Activated CD8-positive, alpha-beta T cell treated with anti-CD3 and anti-CD28 coated beads for 36 hours (primary cell): ENCODE measurements at regions not wholly inside any gene's neighbourhood (a gene's known extent, or its start where the extent isn't known, plus 50 kb on each side); places are given as distances from the start of the nearest gene placed in this dataset.
A peak's percentile ranks its signal among the peaks of the same experiment; 100 is the strongest.

Experiments
- ATAC-seq: fragments of 200-7000 bp; cut with Tn5 transposase; one replicate; pipeline ENCODE4 v1.10.0; 2021; ENCODE audit warnings: mild to moderate bottlenecking, moderate library complexity
- CTCF ChIA-PET: fragments of 350-600 bp; sonication (Branson Sonifier 250); formaldehyde crosslinking; loops from one replicate; lab custom pipeline; 2021; ENCODE audit warnings: antibody characterized with exemption; lab: Charles Lee
- POLR2A ChIA-PET: fragments of 350-600 bp; sonication (Branson Sonifier 250); formaldehyde crosslinking; loops from one replicate; lab custom pipeline; 2021; ENCODE audit warnings: antibody characterized with exemption; lab: Charles Lee
- DNase-seq: peaks from one replicate; pipeline ENCODE4 v3.0.0-alpha.2; 2020
- H3K27ac Mint-ChIP-seq: one replicate; pipeline ENCODE4 v1.8.0; 2021; ENCODE audit warnings: mild to moderate bottlenecking, mixed read lengths
- H3K27me3 Mint-ChIP-seq: one replicate; pipeline ENCODE4 v1.8.0; 2021; ENCODE audit warnings: mixed read lengths
- H3K36me3 Mint-ChIP-seq: one replicate; pipeline ENCODE4 v1.8.0; 2021; ENCODE audit warnings: low read depth, mixed read lengths
- H3K4me1 Mint-ChIP-seq: one replicate; pipeline ENCODE4 v1.8.0; 2021; ENCODE audit warnings: low read depth, mixed read lengths
- H3K4me3 Mint-ChIP-seq: one replicate; pipeline ENCODE4 v1.8.0; 2021; ENCODE audit warnings: mild to moderate bottlenecking, moderate library complexity, mixed read lengths
- H3K9me3 Mint-ChIP-seq: one replicate; pipeline ENCODE4 v1.8.0; 2021; ENCODE audit warnings: mixed read lengths
- CTCF ChIP-seq: fragments of 200-600 bp; IDR thresholded peaks from one replicate; pipeline ENCODE4 v1.8.0; 2022; ENCODE audit warnings: antibody characterized with exemption, mild to moderate bottlenecking
- intact Hi-C: fragments of 100-400 bp; cut with micrococcal nuclease; formaldehyde crosslinking; loops from one replicate; pipeline ENCODE4 v1.10.0; 2022

DNA sequence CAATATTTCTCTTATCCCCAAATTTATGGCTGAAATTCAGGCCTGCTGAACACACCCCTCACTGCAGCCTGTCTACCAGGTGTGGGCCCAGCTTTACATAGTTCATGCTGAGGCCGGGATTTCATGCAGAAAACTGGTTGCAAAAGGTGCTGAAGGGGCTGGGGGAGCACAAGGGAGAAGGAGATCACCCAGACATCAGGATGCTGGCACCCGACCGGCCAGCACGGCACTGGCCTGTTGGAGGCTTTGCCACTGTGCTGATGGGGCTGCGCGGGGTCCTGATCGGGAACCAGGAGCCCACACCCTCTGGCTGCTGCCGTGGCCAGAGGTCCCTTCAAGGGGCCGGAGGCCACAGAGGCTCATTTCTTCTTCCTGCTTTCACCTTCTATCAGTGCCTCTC is 177.9 kb upstream of the C2CD4B start:
- ATAC-seq (no peak), DNase-seq (no peak)
- no peaks in the 10 kb centered on the region for H3K36me3 Mint-ChIP-seq
- H3K4me3 Mint-ChIP-seq: no peak overlapping the region
- intact Hi-C loops: no loop called here
- peaks cover 2% of the 10 kb centered on the region for H3K9me3 Mint-ChIP-seq
- no peak for TF ChIP-seq CTCF
- POLR2A ChIA-PET: no interaction called here
- H3K4me1 Mint-ChIP-seq: peaks cover 4% of the 10 kb centered on the region
- H3K27ac Mint-ChIP-seq: no peak overlapping the region
- CTCF ChIA-PET: no interaction called here
- no peaks in the 10 kb centered on the region for H3K27me3 Mint-ChIP-seq

DNA sequence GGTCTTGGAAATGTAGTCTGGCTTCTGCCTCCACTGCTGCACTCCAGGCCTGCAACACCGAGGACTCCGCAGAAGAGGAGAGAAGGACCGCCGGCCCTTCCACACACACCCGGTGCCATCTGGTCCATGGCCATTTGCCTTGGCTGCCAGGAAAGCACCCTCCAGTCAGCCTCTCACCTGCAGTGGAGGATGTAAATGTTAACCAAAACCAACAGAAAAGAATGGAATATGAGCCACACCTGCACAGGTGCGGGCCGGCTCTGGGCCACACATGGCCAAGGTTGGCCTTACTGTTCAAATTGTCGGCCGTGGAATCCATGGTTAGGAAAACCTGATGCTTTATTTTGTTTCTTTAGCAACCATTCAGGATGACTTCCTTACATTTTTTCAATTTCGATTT is 178.3 kb upstream of the C2CD4B start:
- ChIA-PET CTCF (interaction anchor here (1.1 to 1.3 kb wide), 2 partner anchors 8 to 69 kb away, joined by 3 read pairs; no protein-coding TSS in a partner anchor), POLR2A (no interaction called here)
- no peak overlapping the region for H3K4me3 Mint-ChIP-seq
- no peaks in the 10 kb centered on the region for H3K27me3 Mint-ChIP-seq
- H3K9me3 Mint-ChIP-seq: peaks cover 2% of the 10 kb centered on the region
- intact Hi-C loops: no loop called here
- ATAC-seq: no peak
- H3K4me1 Mint-ChIP-seq: peaks cover 4% of the 10 kb centered on the region
- H3K36me3 Mint-ChIP-seq: no peaks in the 10 kb centered on the region
- H3K27ac Mint-ChIP-seq: no peak overlapping the region
- TF ChIP-seq CTCF: no peak
- no peak for DNase-seq

DNA sequence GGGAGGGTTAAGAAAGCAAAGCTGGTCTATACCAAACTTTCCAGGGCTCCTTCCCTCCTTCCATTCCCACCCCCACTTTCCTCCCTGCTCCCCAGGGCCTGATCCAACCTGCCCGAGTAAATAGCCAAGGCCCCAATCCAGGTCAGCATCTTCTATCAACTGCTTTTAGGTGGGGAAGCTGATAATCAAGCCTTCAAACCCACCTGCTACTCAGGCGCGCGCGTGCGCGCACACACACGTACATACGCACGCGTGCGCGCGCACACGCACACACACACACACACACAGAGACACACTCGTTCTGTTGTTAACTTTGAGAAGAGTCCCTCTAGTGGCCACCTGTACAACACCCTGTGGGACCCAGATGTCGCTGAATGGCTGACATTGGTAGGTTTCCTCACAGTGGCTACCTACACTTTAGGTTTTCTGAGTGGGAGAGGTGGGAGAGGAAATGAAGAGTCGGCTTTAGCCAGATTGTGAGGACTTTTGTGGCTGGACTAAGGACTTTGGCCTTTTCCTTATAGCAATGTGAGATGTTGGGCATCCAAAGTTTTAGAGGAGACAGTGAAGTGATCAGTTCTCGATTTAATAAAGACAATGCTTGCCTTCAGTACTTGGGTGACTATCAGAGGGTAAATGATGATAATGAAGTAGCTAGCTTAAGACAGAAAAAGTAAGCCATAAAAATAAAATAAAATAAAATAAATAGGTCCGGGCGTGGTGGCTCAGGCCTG is 179.9 kb upstream of the C2CD4B start:
- H3K27ac Mint-ChIP-seq: peak overlapping the region; percentile 74
- DNase-seq (peak; percentile 88), ATAC-seq (peak; percentile 97)
- H3K4me3 Mint-ChIP-seq: peak overlapping the region; percentile 66
- TF ChIP-seq CTCF: peak; percentile 68
- ChIA-PET POLR2A (interaction anchor here (0.6 kb wide), 1 partner anchor 23 kb away, joined by 3 read pairs; no protein-coding TSS in a partner anchor), CTCF (interaction anchor here (0.8 to 1.8 kb wide), 8 partner anchors 9 to 397 kb away, joined by 3 to 10 read pairs (median 4); no protein-coding TSS in a partner anchor)
- no peaks in the 10 kb centered on the region for H3K27me3 Mint-ChIP-seq
- no peaks in the 10 kb centered on the region for H3K36me3 Mint-ChIP-seq
- peaks cover 2% of the 10 kb centered on the region for H3K9me3 Mint-ChIP-seq
- intact Hi-C loops: no loop called here
- peaks cover 4% of the 10 kb centered on the region for H3K4me1 Mint-ChIP-seq

DNA sequence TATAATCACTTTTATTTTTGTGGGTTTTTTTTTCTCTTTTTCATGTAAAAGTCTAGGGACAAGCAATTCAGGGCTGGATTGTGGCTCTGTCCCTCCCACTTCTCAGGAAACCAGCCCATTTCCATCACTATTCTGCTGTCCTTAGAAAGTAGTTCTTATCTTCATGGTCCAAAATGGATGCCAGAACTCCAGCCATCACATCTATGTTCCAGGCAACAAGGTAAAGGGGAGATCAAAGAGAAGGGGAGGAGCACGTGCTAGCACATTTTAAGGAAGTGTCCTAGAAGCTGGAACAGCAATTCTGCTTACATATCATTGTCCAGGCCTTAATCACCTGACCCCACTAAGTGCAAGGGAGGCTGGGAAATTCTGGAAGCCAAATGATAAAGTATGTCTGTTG is 181.1 kb upstream of the C2CD4B start:
- intact Hi-C loops: no loop called here
- POLR2A ChIA-PET: no interaction called here
- no peak overlapping the region for H3K27ac Mint-ChIP-seq

More for the DNA sequence above, 181.1 kb upstream of the C2CD4B start:
- Mint-ChIP-seq H3K4me1 (peaks cover 4% of the 10 kb centered on the region), H3K27me3 (peaks cover under 1% of the 10 kb centered on the region), H3K4me3 (no peak overlapping the region), H3K36me3 (no peaks in the 10 kb centered on the region), H3K9me3 (peaks cover 2% of the 10 kb centered on the region)
- no peak for ATAC-seq
- no peak for TF ChIP-seq CTCF
- no peak for DNase-seq
- CTCF ChIA-PET: no interaction called here
